ENCODE measurements at regions not wholly inside any gene's neighbourhood (a gene's known extent, or its start where the extent isn't known, plus 50 kb on each side); places are given as distances from the start of the nearest gene placed in this dataset.
"Not testable (repeated sequence)": the region's sequence is repeated elsewhere in the genome, so short reads cannot be mapped to it uniquely, and the experiment has no call there.

DNA sequence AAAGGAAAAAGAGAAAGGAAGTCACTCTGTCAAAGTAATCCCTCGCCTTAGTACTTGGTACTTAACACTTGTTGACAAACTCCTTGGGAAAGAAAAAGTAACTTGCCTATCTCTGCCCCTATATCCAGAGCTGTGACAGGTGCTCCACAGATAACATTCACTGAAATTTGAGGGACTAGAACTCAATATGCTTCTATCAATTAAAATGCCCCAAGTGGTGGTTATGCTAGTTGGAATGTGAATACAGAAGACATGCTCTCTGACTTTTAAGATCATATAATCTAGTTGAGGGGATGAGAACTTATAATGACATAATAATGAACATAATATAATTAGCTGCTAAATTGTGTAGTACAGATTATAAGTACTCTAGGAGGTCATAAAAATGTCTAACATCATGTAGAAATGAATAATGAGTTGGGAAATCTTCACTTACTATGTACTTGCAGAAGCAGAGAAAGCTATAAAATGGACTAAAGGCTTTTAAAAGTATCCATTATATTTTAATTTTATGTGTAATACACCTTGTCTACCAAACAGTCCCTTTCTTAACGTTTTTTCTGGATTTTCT lies 153.1 kb upstream of the CCDC54 start:
- Mint-ChIP-seq H3K27me3 (ENCODE audit: low read depth) (no peaks in the 10 kb centered on the region), H3K27ac (no peak overlapping the region), H3K4me3 (no peak overlapping the region), H3K9me3 (no peaks in the 10 kb centered on the region), H3K36me3 (ENCODE audit: low read depth) (no peaks in the 10 kb centered on the region), H3K4me1 (peaks cover 17% of the 10 kb centered on the region)
- TF ChIP-seq, protein P1, sequence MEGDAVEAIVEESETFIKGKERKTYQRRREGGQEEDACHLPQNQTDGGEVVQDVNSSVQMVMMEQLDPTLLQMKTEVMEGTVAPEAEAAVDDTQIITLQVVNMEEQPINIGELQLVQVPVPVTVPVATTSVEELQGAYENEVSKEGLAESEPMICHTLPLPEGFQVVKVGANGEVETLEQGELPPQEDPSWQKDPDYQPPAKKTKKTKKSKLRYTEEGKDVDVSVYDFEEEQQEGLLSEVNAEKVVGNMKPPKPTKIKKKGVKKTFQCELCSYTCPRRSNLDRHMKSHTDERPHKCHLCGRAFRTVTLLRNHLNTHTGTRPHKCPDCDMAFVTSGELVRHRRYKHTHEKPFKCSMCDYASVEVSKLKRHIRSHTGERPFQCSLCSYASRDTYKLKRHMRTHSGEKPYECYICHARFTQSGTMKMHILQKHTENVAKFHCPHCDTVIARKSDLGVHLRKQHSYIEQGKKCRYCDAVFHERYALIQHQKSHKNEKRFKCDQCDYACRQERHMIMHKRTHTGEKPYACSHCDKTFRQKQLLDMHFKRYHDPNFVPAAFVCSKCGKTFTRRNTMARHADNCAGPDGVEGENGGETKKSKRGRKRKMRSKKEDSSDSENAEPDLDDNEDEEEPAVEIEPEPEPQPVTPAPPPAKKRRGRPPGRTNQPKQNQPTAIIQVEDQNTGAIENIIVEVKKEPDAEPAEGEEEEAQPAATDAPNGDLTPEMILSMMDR (IDR thresholded peaks at IDR 0.05; ENCODE audit: unreplicated experiment in 3 of 3) = no peak

DNA sequence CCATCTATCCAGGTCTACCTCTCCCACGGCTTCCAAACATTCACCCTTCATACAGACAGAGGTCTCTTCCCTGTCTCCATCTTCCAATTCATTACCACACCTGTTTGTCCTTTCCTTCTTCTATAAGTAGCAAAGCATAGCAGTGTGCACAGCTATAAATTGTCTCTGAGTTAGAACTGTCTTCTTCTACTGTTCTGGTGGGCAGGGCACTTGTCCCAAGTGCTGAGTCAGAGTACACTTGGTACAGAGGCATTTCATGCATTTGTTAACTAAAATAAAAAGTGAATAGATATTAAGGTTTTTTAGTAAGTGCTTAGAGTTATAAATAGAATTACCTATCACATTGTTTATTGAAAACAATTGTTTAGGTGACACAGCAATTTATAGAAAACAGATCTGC lies 150.1 kb upstream of the CCDC54 start:
- Mint-ChIP-seq H3K4me3 (no peak overlapping the region), H3K9me3 (no peaks in the 10 kb centered on the region), H3K27ac (no peak overlapping the region), H3K36me3 (ENCODE audit: low read depth) (no peaks in the 10 kb centered on the region), H3K27me3 (ENCODE audit: low read depth) (no peaks in the 10 kb centered on the region), H3K4me1 (peaks cover 11% of the 10 kb centered on the region)
- TF ChIP-seq, protein P1 (IDR thresholded peaks at IDR 0.05; ENCODE audit: unreplicated experiment in 3 of 3) = no peak

DNA sequence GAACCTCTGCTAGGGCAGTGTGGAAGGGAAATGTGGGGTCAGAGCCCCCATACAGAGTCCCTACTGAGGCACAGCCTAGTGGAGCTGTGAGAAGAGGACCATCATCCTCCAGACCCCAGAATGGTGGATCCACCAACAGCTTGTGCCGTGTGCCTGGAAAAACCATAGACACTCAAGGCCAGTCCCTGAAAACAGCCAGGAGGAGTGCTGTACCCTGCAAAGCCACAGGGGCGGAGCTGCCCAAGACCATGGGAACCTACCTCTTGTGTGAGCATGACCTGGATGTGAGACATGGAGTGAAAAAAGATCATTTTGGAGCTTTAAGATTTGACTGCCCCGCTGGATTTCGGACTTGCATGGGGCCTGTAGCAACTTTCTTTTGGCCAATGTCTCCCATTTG lies 143.4 kb upstream of the CCDC54 start:
- not testable (repeated sequence) for H3K4me3 Mint-ChIP-seq; H3K36me3 Mint-ChIP-seq (ENCODE audit: low read depth); H3K9me3 Mint-ChIP-seq; H3K27ac Mint-ChIP-seq; H3K27me3 Mint-ChIP-seq (ENCODE audit: low read depth)
- peaks cover 29% of the 10 kb centered on the region for H3K4me1 Mint-ChIP-seq

DNA sequence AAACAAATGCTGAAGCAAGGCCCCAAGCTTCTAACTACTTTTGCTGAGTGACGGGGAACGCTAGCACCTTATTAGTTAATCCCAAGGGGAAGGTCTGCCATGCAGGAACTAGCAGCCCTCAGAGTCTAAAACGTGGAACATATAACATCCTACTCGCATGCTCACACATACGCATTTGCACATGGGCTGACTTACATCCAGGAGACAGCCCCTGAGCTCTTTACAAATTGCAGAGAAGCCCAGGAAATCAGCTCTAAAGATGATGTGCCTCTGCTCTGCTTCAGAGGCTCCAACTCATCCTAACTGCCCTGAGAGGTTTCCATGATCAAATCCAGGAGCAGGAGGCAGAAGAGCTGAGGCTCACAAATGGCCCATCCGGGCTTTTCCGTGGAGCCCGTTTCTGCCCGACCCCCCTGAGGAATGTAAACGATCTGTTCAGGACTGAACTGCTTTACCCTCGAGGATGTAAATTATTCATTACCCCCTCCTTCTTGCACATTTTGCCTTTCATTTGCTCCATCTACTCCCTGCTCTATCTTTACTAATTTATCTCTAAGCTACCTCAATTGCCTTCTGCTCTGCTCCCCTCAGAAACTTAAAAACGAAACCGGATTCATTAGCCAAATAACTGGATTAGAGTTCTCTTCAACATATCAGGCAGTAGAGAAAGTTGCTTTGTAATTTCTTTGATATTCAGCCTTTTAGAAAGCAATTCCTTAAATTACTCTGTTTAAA lies 141.9 kb upstream of the CCDC54 start:
- no peaks in the 10 kb centered on the region for H3K36me3 Mint-ChIP-seq (ENCODE audit: low read depth)
- TF ChIP-seq, protein P1 (IDR thresholded peaks at IDR 0.05; ENCODE audit: unreplicated experiment in 3 of 3) = no peak
- H3K4me3 Mint-ChIP-seq = peak overlapping the region; percentile 58 to 77 (median 70)
- no peaks in the 10 kb centered on the region for H3K27me3 Mint-ChIP-seq (ENCODE audit: low read depth)
- peaks cover 39% of the 10 kb centered on the region for H3K4me1 Mint-ChIP-seq
- H3K27ac Mint-ChIP-seq = peak overlapping the region; percentile 78 to 81 (median 78)
- H3K9me3 Mint-ChIP-seq = no peaks in the 10 kb centered on the region

DNA sequence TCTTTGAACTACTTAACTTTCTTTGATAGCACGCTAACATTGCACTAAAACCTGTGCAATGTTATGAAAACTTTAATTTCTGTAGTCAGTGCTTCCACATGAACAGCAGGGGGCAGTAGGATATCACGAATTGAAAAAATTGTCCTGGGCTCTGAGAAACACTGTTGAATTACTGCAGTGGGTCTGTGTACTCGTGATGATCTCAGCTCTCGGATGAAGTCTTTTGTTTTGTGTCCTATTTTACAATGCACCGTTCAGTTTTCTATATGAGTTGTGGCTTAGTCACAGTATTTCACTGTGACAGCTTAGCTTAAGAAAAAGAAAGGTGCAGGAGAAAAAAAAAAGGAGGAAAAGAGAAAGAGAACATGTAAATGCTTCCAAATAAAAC lies 141.3 kb upstream of the CCDC54 start:
- Mint-ChIP-seq H3K36me3 (ENCODE audit: low read depth) (no peaks in the 10 kb centered on the region), H3K27ac (peak overlapping the region; percentile 78 to 81 (median 78)), H3K4me3 (peak overlapping the region; percentile 58 to 77 (median 70)), H3K27me3 (ENCODE audit: low read depth) (no peaks in the 10 kb centered on the region), H3K9me3 (no peaks in the 10 kb centered on the region), H3K4me1 (peaks cover 39% of the 10 kb centered on the region)
- TF ChIP-seq, protein P1 (IDR thresholded peaks at IDR 0.05; ENCODE audit: unreplicated experiment in 3 of 3) = peak; percentile 87 to 95 (median 89)

DNA sequence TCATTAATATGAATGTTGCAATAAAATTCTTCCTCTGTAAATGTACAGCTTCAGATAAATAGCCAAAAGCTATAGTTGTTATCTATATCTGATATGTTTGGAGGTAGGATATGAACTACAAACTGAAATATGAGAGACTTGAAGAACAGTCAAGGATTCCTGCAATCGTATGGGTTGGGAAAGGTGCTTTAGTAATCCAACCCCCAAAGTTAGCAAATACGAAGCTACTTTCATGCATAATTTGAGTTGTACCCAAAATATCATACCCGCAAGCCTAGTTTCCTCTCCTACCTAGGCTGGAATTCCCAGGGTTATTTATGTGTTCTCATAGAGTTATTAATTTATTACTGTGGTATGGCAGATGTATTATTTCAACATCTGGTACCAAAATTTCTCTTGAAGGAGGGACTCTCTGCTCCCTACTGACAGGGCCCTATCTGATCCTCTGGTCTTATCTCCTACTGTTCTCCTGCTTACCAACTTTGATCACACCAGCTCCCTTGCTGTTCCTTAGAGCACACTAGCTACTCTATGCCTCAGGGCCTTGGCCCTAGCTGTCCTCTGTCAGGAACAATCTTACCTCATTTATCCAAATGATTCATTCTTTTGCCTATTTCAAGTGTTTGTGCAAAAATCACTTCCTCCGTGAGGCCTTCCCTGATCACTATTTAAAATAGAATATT lies 140.4 kb upstream of the CCDC54 start:
- Mint-ChIP-seq H3K36me3 (ENCODE audit: low read depth) (no peaks in the 10 kb centered on the region), H3K27me3 (ENCODE audit: low read depth) (no peaks in the 10 kb centered on the region), H3K9me3 (no peaks in the 10 kb centered on the region), H3K27ac (peak overlapping the region; percentile 78 to 81 (median 79)), H3K4me1 (peaks cover 39% of the 10 kb centered on the region), H3K4me3 (peak overlapping the region; percentile 14 to 77 (median 70))
- TF ChIP-seq, protein P1 (IDR thresholded peaks at IDR 0.05; ENCODE audit: unreplicated experiment in 3 of 3) = no peak
